HG02870 (cell line): ENCODE measurements at regions not wholly inside any gene's neighbourhood (a gene's known extent, or its start where the extent isn't known, plus 50 kb on each side); places are given as distances from the start of the nearest gene placed in this dataset.

Source experiments
- ATAC-seq: cut with Tn5 transposase; IDR thresholded peaks from one replicate; pipeline ENCODE4 v1.9.1; 2021; ENCODE audit warnings: mild to moderate bottlenecking, moderate library complexity; ENCODE audit not compliant: unreplicated experiment

DNA sequence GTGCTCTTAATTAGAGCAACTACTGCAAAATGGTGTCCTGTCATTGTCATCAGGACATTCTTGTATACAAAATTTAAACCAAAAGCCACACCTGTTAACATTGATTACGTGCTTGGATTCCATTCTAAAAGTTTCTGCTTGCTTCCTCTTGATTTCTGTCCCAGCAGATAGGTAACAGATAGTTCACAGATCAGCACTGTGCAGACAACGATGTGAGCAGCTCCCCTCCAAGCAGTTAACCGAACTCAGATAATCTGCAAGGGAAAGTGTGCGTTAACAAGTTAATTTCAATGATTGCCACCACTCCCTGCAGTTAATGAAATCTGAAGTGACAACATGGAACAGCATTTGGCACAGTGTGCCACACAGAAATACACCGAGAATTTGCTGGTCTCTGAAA lies 54.4 kb upstream of the RELL1 start:
- no peak for ATAC-seq

DNA sequence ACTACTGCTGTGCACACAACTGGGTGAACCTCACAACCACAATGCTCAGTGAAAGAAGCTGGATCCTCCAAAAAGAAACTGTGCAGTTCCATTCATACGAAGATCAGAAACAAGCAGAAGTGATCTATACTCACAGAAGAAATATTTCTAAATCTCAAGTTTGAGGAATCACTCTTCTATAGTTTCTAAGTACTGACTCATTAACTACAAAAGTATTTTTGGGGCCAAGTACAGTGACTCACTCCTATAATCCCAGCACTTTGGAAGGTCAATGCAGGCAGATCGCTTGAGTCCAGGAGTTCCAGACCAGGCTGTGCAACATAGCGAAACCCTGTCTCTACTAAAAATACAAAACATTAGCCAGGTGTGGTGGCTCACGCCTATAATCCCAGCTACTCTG lies 51.3 kb upstream of the RELL1 start:
- no peak for ATAC-seq
